Ramos (cell line): ENCODE measurements at regions not wholly inside any gene's neighbourhood (a gene's known extent, or its start where the extent isn't known, plus 50 kb on each side); places are given as distances from the start of the nearest gene placed in this dataset.

ENCODE experiments used
- in situ Hi-C: fragments of 300-500 bp; cut with MboI; formaldehyde crosslinking; loops from one replicate; pipeline ENCODE4 v1.14.3; 2022; ENCODE audit warnings: low sequenced_read_pairs; ENCODE audit not compliant: unreplicated experiment

DNA sequence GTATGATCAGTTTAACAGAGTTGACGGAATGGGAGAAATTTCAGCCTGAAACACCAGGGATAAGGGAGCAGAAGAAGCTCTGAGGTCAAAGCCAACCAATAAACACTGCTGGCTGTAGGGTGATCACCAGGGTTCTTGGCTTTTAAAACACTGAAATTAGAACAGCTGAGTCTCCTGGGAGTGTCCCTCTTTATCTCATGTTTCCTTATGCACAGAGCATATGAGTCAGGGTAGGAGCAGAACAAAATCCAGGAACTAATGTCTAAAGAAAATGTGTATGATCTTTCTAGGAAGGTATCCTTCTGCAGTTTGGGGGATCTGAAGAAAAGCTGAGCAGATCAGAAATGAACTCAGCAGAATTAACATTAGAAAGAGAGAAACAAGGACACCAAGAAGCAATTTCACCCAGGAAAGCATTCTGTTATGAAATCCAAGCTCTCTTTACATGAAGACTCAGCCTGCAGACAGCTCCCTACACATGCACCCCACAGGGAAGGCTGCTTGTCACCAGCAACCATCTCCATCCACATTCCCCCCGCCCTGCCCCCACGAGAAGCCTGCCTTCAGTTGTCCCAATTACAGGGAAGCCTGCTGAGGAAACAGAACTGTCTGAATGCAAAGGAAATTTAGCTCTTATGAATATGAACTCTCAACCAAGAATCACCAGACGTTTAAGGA, 469.7 kb downstream of the PDCD6IP start:
- in situ Hi-C loops = no loop called here

DNA sequence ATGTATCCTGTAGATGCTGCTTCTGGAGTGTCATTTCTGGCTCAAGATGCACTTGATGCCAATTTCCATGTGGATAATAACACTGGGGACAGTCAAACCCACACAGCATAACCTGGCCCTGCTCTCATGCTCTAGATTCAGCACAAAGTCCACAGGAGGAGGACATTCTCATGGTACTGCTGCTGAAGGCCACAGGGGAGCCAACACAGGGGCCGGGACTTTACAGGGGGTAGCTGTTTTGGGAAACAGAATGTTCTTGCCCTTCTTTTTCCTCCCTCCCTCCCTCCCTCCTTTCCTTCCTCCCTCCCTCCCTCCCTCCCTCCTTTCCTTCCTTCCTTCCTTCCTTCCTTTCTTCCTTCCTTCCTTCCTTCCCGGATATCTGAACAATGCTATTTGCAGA, 477.4 kb downstream of the PDCD6IP start:
- in situ Hi-C loops = no loop called here

DNA sequence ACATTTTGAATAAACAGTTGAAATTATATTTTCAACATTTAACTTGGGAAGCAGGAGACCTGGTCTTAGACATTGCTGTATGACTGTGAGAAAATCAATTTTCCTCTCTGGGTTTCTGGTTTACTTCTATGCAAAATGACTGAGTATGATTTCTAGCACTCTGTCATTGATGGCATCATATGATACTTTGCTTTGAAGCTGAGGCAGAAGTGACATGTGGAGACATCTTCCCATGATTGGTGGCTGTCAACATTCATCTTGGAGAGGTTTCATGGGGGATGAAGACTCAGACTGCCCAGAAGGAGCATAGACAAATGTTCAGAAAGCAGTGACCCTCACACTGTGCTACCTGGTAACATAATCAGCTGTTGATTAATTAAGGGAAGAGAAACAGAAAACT, 477.9 kb downstream of the PDCD6IP start:
- in situ Hi-C loops = no loop called here

DNA sequence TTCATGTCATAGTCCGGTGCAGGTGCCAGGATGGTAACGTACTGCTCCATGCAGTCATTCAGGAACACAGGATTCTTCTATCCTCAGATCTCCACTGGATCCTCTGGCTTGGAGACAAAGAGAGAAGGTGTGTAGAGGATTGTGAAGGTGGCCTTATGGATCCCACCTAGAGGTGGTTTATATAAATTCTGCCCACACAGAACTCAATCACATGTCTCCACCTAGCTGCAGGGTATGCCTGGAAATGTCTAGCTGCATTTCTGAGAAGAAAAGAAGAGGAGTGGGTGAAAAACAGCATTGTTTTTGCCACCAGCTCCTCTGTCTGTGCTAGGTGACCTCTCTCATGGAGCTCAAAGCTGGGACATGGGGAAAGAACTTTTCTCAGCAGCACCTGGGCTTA, 478.7 kb downstream of the PDCD6IP start:
- in situ Hi-C loops = no loop called here

DNA sequence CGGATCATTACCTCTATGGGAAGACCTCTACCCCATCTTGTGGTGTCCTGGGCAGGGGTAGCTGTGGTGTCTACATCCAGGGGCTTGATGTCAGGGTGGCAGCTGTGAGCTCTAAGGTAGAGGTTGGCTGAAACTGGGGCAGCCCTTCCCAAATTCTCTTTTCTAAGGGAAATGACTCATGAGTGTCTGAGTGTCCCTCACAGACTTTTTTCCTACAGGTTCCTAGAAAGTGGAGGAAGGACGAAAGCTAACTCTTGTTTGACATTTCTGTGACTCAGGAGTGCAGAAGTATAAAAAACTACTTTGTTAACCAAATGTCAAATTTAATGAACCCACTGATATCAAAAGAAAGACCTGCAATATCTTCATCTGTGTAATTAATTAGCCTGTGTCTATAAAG, 481.5 kb downstream of the PDCD6IP start:
- in situ Hi-C loops = no loop called here

DNA sequence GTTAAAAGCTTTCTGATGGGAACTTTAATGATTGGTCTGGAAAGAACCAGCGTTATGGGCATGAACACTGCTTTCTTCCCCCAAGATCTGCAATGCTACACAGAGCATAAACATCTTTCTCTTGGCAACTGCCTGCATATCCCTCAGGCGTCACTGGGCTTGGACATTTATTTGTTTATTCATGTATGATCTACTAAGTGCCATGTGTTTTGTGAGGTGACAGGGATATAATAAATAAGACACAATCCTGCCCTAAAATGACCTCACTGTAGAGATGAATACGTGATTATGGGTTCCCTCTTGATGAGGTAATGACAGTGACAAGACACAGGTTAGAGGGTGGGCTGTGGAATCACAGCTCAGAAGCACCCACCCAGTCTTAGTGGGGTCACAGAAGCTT, 485.3 kb downstream of the PDCD6IP start:
- in situ Hi-C loops = no loop called here

DNA sequence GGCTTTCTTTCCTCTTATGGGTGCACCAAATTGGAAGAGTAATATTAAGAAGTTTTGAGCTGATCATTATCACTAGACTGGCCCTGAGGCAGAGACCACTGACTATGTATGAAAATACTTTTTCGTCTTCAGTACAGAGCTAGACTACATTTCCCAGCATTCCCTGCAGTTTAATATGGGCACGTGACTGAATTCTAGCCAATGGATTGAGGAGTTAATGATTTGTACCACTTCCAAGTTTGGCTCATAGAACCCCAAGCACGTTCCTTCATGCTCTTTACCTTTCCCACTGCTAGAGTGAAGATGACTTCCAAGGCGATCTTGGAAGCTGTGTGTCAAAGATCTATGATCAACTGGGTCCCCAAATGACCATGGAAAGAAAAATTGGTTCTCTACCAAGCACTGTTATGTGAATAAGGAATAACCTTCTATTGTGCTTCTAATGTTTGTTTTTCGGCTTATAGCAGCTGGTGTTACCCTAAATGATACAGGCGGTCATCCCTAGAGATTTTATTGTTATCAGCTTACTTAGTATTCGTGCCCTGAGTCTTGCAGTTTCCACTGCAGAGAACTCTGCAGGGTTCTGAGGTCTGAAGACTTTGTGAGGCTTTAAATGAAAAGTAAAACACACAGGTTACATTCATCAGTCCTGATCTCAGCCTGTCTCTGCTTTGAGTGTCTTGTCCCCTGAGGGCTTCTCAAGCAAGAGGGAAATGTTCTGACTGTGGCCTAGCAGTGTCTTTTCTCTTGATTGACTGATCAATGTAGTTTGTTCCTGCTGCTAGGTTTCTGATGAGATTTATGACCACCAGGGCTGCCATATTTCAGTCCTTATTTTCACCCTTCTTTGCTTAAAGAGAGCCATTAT, 486.8 kb downstream of the PDCD6IP start:
- in situ Hi-C loops = no loop called here

DNA sequence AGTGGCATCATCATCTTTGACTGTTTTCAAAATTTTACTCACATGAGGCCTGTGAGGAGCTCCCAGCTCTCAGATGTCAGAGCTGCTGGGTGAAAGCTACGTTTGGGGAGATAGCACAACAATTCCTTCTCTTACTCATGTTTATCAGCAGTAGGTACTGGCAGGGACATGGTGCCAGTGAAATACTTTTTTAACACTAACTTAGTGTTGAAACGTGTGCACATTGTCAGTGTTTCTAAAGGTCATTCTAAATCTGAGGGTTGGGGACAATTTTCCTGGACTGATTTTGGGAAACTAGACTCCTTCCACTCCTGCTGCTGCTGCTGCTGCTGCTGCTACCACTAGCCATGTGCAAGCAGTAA, 487.4 kb downstream of the PDCD6IP start:
- in situ Hi-C loops = no loop called here

DNA sequence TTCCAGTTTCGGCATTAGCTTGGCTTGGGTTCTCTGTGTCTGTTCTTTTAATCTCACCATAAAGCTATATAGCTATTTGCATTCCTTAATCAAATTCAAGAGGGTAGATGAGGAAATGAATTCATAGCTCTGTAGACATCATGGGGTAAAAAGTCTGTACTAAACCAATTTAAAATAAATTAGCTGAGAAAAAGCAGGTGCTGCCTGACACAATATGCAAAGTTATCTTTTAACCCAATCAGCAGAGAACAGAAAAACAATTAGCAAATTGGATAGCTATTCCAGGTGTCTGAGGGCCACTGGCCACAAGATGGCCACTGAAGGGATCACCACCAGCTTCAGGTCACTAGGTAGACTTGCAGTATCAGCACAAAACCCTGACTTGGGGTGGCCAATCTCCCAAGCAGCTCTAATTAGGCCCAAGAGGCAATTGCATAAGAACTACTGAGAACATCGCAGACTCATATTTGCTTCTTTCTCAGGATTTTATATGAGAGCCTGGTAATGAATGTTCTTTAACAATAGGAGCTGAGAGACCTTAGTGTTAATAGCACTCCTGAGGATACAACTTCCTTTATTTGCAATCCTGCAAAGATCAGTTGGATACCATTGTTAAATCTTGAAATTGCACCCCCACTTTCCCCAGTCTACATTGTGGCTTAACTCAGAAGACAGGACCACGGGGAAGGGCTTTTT, 494.3 kb downstream of the PDCD6IP start:
- in situ Hi-C loops = no loop called here

DNA sequence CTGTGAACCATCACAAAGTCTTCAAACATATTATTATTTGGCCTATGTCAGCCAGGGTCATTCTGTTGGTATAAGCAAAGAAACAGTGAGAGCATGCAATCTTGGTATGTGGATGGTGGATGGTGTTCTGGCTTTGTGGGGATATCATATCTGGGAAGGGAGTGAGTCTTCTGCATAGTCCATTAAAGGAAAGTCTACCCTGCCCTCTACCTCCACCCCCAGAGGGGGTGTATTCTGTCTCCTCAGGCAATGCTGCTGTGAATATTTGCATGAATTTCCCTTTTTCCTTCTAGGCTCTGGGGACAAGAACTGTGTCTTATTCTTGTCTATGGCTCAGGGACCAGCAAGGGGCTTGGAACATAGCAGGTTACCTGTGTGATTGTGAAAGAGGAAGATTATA, 495.8 kb downstream of the PDCD6IP start:
- in situ Hi-C loops = no loop called here

DNA sequence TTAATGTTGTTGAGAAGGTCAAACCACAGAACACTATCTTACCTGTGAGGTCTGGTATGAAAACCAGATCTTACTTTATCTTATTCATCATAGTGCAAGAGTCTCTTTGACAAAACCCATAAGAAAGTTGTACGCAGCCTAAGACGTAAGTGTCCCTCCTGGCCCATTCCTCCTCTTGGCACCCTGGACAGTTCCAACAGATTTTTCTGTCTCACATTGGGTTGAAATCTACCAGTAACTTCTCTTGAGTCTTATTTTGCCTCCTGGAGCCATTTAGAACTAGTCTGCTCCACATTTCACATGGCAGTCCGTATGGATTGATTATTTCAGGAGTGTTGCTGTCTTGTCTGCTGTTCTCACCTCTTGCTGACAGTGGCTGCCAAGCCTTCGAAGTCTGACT, 498.4 kb downstream of the PDCD6IP start:
- in situ Hi-C loops = no loop called here

DNA sequence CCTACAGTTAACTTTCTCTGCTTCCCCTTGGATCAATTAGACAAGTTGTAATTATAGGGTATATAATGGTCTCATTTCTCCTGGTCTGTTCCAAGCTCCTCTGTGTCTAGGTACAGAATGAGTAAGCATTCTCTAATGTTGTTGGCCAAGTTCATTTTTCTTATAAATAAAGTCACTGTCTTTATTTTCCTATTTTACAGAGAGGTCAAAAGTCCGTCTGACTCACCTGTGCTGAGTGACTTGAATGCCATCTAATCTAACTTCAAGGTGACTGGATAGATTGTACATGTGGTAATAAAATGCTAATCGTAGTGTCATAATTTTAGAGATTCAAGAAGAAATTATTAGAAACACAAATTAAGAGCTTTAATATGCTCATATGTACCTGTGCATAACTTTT, 500.2 kb downstream of the PDCD6IP start:
- in situ Hi-C loops = no loop called here

DNA sequence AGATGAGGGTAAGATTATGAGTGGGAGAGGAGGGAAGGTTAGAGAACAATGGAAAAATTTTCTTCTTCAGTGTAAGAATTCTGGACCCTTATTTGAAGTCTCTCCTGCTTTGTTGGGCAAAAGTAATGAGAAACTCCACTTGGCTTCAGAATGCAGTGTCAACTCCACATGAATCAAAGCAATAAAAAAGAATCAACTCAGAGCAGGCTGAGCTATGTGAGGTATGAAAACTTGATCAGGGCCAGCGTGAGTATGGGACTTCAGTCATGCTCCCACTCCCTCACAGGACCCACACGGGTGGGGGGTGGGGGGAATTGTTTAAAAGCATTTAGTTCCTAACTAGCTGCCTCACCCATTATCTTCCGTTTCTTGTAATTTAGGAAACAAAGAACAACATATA, 502.2 kb downstream of the PDCD6IP start:
- in situ Hi-C loops = no loop called here

DNA sequence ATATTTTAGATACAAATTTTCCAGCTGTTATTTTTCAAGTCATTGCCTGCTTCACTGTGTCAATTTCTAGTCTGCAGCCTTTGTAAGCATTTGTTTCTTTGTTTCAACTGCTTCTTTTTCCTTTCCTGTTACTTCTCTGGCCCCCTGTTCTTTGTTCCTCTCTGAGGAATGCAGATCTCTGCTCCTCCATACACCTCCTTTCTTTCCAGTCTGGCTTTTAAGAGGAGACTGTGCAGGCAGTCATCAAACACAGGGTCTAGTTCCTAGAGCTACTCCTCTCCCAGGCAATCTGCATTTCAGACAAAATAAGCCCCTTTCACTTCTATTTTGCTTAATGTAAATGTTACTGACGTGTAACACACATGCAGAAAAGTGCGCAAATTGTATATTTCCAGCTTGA, 502.9 kb downstream of the PDCD6IP start:
- in situ Hi-C loops = no loop called here

DNA sequence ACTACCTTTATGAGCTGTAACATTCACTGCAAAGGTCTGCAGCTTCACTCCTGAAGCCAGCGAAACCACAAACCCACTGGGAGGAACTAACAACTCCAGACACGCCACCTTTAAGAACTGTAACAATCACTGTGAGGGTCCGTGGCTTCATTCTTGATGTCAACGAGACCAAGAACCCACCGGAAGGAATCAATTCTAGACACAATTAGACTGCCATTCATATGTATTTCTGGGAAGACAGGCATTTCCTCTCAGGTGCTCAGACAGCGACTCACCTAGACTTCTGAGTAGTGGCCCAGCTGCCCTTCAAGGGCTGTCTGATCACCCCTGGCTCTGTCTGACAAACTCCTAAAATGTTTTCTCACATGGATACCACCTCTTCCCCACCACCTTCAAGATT, 506.8 kb downstream of the PDCD6IP start:
- in situ Hi-C loops = no loop called here

DNA sequence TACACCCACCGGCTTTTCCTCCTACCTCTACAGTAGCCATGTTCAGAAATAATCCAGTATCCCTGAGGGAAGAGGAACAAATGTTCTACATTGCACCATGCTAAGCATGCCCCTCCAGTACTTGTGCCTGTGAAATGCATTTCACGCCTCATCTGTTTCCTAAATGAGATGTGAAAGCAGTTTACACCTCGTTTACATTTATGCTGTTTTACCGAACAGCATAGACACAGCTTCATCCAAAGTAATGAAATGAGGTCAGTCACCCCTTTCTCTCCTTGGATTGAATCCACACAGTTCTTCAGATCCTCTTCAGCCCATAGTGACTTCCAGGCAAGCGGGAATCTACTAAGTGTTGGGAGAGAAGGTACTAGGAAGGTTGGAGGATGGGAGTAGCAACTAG, 514.3 kb downstream of the PDCD6IP start:
- in situ Hi-C loops = no loop called here

DNA sequence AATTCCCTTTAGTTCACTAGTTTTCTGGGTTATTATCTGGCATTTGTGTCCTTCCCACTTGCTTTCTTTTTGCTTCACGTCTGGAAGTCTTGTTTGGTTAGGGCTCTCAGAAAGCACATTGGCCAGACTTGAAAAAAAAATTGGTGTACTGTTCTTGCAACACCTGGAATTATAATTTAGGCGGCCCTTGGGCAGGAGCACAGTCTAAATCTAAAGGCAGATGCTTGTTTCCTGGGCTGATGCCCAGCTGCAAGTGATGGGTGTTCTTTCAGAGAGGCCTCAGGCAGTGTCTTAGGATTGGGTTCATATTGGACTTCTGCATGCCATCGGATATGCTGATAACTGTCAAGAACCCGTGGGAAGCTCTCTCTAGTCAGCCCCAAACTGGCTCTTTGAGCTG, 521.5 kb downstream of the PDCD6IP start:
- in situ Hi-C loops = no loop called here

DNA sequence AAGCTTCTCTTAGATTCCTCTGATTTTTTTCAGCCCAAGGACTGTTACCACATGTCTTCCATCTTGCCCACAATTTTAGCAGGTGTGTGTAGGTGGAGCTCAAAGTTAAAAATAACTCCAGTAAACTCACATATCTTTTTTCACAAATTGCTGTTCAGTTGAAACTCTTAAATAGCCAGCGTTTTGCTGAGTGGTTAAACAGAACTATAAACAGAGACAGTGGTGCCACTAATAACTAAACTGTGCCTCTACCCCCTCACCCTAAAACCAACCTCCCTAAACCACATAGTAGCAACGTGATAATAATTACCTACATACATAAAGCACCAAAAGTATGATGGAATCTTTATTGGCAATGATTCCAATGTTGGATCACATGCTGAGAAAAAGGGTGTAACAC, 525.1 kb downstream of the PDCD6IP start:
- in situ Hi-C loops = no loop called here

DNA sequence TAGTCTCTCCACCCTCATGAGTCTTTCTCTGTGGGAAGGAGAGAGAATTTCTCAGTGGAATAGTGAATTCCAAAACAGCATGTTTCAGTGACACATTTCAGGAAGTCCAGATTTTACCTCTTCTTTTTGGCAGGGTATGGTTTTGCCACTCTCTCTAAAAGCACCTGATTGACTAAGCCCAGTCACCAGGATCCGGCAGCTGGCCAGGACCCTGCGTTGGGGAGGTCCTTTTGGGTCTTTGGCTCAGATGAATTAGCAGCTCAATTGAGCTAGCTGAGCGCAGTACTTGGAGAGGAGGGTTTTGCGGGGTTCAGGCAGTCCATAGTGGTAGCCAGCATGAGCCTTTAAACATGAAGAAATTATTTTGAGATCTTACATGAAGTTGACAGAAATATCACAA, 548.2 kb downstream of the PDCD6IP start:
- in situ Hi-C loops = no loop called here

DNA sequence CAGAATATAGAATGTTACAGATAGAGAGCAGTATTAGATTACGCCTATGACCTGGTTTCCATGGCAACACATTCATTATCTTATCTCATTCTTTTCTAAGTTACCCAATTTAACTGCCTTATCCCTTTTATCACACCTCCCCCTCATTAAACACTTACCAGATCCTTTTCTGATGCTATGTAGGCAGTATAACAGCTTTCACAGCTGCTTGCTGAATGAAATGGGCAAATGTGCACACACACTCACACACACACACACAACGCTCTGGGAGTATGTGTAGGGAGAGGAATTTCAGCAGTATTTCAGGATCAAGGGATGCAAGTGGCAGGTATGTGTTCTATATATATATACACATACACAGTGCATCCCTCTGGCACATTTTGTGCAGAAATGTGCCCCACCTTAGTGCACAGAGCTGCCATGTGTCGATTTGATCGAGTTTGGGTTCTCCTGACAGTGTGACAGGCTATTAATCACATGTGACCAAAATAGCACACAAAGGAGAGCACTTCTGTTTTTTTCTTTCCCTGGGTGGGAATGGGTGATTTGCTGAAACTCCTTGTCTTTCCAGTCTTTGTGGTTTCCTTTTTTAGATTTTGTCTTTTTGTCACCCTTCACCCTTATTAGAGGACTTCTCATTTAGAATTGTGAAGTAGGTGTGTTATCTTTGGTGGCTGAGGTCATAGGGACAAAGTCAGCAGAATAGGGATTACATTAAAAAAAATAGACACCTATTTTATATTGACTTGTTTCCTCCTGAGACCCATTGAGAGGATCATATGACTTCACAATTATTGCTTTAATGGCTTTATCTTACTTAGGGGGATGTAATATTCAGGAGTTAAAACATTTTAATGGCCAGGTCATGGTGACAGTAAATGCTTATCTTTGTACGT, 553.7 kb downstream of the PDCD6IP start:
- in situ Hi-C loops = no loop called here
